ENCODE measurements at regions not wholly inside any gene's neighbourhood (a gene's known extent, or its start where the extent isn't known, plus 50 kb on each side); places are given as distances from the start of the nearest gene placed in this dataset.

DNA sequence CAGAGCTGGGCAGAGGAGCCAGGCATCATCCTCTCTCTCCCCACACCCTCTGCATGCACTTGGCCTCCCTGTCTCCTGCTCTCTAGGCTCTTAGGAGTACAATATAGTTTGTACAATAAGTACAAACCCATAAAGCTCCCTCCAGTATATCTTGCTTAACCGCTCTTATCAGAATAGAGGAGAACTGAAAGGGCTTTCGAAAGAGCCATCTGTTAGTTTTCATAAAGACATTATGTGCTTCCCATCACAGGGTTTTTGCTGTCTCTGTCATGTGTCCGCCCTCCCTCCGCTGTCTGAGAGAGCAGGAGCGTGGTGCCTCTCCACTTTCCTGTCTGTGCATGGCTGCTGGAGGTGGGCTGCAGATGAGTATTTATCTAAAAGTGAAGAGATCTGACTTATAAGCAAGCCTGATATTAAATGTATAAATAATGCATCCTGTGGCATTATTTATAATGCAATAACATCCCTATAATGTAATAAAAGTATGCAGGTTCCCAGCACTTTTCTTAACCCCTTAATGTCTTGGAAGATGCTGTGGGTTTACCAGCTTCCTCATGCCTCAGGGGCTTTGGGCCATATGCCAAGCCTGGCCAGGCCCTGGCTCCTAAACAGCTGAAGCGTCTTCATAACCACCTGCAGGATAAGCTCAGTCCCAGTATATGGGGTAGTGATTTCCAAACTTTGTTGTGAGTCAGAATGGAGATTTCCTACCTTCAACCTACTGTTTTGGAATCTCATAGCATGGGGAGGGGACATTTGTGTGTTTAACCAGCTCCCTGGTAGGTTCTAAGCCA, 297.1 kb downstream of the DHX35 start:
- Mint-ChIP-seq H3K4me1 (ENCODE audit: low read depth, unreplicated experiment) (peaks cover 3% of the 10 kb centered on the region), H3K27ac (ENCODE audit: unreplicated experiment) (no peak overlapping the region), H3K36me3 (ENCODE audit: unreplicated experiment) (peaks cover 3% of the 10 kb centered on the region), H3K9me3 (ENCODE audit: unreplicated experiment) (peaks cover 5% of the 10 kb centered on the region), H3K27me3 (ENCODE audit: unreplicated experiment) (peaks cover 2% of the 10 kb centered on the region), H3K4me3 (ENCODE audit: unreplicated experiment) (no peak overlapping the region)
- DNase-seq, result no peak
- TF ChIP-seq, protein P1, sequence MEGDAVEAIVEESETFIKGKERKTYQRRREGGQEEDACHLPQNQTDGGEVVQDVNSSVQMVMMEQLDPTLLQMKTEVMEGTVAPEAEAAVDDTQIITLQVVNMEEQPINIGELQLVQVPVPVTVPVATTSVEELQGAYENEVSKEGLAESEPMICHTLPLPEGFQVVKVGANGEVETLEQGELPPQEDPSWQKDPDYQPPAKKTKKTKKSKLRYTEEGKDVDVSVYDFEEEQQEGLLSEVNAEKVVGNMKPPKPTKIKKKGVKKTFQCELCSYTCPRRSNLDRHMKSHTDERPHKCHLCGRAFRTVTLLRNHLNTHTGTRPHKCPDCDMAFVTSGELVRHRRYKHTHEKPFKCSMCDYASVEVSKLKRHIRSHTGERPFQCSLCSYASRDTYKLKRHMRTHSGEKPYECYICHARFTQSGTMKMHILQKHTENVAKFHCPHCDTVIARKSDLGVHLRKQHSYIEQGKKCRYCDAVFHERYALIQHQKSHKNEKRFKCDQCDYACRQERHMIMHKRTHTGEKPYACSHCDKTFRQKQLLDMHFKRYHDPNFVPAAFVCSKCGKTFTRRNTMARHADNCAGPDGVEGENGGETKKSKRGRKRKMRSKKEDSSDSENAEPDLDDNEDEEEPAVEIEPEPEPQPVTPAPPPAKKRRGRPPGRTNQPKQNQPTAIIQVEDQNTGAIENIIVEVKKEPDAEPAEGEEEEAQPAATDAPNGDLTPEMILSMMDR (IDR thresholded peaks at IDR 0.05; ENCODE audit: partially characterized antibody, unreplicated experiment), result no peak

DNA sequence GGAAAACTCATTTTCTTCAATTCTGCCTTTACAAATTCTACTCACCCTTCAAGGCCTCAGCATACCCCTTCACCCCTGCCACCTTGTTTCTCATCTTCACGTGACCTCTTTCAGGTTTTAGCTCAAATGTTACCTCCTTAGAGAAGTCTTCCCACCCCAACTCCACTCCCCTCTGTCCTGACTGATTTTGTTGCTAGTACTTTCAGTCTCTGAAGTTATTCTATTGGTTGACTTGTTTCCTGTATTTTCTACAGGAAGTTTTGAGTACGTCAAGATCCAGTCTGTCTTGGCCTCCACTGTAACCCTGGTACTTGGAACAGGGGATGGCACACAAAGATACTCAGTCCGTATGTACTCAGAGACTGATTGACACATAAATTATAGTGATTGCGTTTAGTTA, 296.1 kb downstream of the DHX35 start:
- Mint-ChIP-seq H3K27me3 (ENCODE audit: unreplicated experiment) (peaks cover 2% of the 10 kb centered on the region), H3K27ac (ENCODE audit: unreplicated experiment) (no peak overlapping the region), H3K36me3 (ENCODE audit: unreplicated experiment) (peaks cover 1% of the 10 kb centered on the region), H3K4me1 (ENCODE audit: low read depth, unreplicated experiment) (peaks cover 3% of the 10 kb centered on the region), H3K9me3 (ENCODE audit: unreplicated experiment) (peaks cover 4% of the 10 kb centered on the region), H3K4me3 (ENCODE audit: unreplicated experiment) (no peak overlapping the region)
- no peak for DNase-seq
- TF ChIP-seq, protein P1 (IDR thresholded peaks at IDR 0.05; ENCODE audit: partially characterized antibody, unreplicated experiment), result no peak

DNA sequence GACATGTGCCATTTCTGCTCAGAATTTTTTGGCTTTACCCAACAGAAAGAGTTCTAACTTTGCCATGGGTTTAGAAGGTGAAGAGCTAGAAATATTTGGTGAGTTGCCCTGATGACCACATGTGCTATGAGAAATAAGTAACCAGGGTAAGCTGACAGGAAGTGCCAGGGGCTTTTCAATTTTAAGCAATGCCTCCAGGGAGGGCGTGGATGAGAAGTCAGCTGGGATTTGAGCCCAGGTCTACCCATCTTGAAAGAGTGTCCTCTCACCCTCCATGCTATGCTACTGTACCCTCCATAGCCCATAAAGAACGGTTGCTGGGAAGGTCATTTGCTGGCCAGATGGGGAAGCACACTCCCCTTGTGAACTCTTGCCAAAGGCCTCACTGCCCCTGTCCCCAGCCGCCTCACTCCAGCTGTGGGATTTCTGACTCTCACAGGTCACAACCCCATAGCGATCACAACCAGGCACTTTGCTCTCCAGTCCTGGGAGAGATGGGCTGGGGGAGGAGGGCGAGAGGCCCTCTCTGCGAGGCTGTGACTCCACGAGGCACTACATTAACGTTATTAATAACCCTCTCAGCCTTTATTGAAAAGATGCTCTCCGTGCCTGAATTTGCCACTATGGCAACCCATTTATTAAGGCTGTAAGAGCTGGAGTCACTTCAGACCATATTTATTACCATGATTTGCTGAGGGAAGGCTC, 291.1 kb downstream of the DHX35 start:
- Mint-ChIP-seq H3K27ac (ENCODE audit: unreplicated experiment) (no peak overlapping the region), H3K36me3 (ENCODE audit: unreplicated experiment) (no peaks in the 10 kb centered on the region), H3K4me1 (ENCODE audit: low read depth, unreplicated experiment) (peaks cover 1% of the 10 kb centered on the region), H3K27me3 (ENCODE audit: unreplicated experiment) (peaks cover 2% of the 10 kb centered on the region), H3K9me3 (ENCODE audit: unreplicated experiment) (peaks cover 2% of the 10 kb centered on the region), H3K4me3 (ENCODE audit: unreplicated experiment) (no peak overlapping the region)
- TF ChIP-seq, protein P1 (IDR thresholded peaks at IDR 0.05; ENCODE audit: partially characterized antibody, unreplicated experiment), result no peak
- DNase-seq, result no peak

DNA sequence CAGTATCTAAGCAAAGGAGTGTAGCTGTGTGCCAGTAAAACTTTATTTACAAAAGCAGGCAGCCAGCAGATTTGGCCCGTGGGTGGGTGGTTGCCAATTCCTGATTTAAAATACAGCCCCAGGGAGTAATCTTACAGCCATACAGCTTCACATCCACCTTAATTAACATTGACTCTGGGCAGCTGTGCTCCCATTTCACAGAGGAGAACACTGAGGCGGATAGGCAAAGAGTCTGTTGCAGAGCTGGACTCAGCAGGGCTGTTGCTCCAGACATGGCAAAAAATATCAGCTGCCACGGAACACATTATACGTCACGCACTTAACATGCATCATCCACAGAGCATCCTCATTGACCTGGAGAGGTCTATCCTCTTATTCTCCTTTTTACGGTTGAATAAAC, 289.9 kb downstream of the DHX35 start:
- H3K4me1 Mint-ChIP-seq (ENCODE audit: low read depth, unreplicated experiment), result peaks cover 1% of the 10 kb centered on the region
- H3K27ac Mint-ChIP-seq (ENCODE audit: unreplicated experiment), result no peak overlapping the region
- no peaks in the 10 kb centered on the region for H3K27me3 Mint-ChIP-seq (ENCODE audit: unreplicated experiment)
- H3K9me3 Mint-ChIP-seq (ENCODE audit: unreplicated experiment), result no peaks in the 10 kb centered on the region
- TF ChIP-seq, protein P1 (IDR thresholded peaks at IDR 0.05; ENCODE audit: partially characterized antibody, unreplicated experiment), result no peak
- DNase-seq, result no peak
- H3K36me3 Mint-ChIP-seq (ENCODE audit: unreplicated experiment), result no peaks in the 10 kb centered on the region
- no peak overlapping the region for H3K4me3 Mint-ChIP-seq (ENCODE audit: unreplicated experiment)

DNA sequence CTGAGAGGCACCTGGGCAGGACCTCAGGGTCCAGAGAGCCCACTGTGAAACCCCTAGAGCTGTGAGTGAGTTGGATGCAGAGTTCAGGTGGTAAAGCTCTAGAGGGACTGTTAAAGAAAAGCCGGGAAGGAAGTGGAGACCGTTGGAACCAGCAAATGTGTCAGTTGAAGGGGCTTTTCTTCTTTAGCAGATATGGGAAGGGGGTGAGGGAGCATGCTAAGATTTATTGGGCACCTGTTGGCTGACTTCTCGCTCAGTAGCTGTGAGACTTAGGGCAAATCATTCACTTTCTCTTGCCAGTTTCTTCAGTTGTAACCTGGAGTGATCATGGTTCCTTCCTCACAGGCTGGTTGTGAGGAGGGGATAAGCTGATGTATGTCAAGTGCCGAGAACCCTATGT, 287.7 kb downstream of the DHX35 start:
- DNase-seq, result no peak
- Mint-ChIP-seq H3K9me3 (ENCODE audit: unreplicated experiment) (no peaks in the 10 kb centered on the region), H3K27me3 (ENCODE audit: unreplicated experiment) (no peaks in the 10 kb centered on the region), H3K27ac (ENCODE audit: unreplicated experiment) (no peak overlapping the region), H3K36me3 (ENCODE audit: unreplicated experiment) (no peaks in the 10 kb centered on the region), H3K4me1 (ENCODE audit: low read depth, unreplicated experiment) (peaks cover 1% of the 10 kb centered on the region), H3K4me3 (ENCODE audit: unreplicated experiment) (no peak overlapping the region)
- TF ChIP-seq, protein P1 (IDR thresholded peaks at IDR 0.05; ENCODE audit: partially characterized antibody, unreplicated experiment), result no peak

Measured in glutamatergic neuron (in vitro differentiated cells).